AG04450 (cell line): ENCODE measurements at regions not wholly inside any gene's neighbourhood (a gene's known extent, or its start where the extent isn't known, plus 50 kb on each side); places are given as distances from the start of the nearest gene placed in this dataset. TPM values are rescaled to one million over a fixed set of nuclear protein-coding genes. Genes with fewer than 3 reads are reported as not detected.

Experiments
- small RNA-seq: library from RNA; depleted of rRNA; stranded (forward); fragments of <200 nt; gene quantifications from one replicate; pipeline ENCODE3, GENCODE V24; 2012; ENCODE audit warnings: low read depth; ENCODE audit not compliant: insufficient read length

Small RNA genes in the stretch of these regions (small RNA-seq; reads per million reads assigned to genes)
- gene AL365203.1 (not detected), gene MTND4LP11 (not detected), gene RN7SL847P (not detected)
